Smooth muscle cell (in vitro differentiated cells): ENCODE measurements at regions not wholly inside any gene's neighbourhood (a gene's known extent, or its start where the extent isn't known, plus 50 kb on each side); places are given as distances from the start of the nearest gene placed in this dataset.
A peak's percentile ranks its signal among the peaks of the same experiment; 100 is the strongest.

Experiments used
- DNase-seq: peaks from one replicate; lab custom pipeline; 2025; ENCODE audit not compliant: unreplicated experiment; lab: John Stamatoyannopoulos, UW
- H2AFZ ChIP-seq: fragments of 200-600 bp; sonication (generic); 2 replicates; pipeline ENCODE4 v1.6.0; 2016; ENCODE audit warnings: antibody characterized with exemption, low read depth, mild to moderate bottlenecking
- H3F3A ChIP-seq: fragments of 200-600 bp; sonication (generic); 2 replicates; pipeline ENCODE4 v1.6.0; 2017; ENCODE audit warnings: antibody characterized with exemption, low read depth
- H3K27ac ChIP-seq: fragments of 200-600 bp; sonication (generic); 2 replicates; pipeline ENCODE4 v1.5.1; 2016; ENCODE audit warnings: low read depth, mild to moderate bottlenecking
- H3K27me3 ChIP-seq: fragments of 200-600 bp; sonication (generic); 2 replicates; pipeline ENCODE4 v1.6.1; 2016; ENCODE audit warnings: low read depth, mild to moderate bottlenecking
- H3K36me3 ChIP-seq: fragments of 200-600 bp; sonication (generic); 2 replicates; pipeline ENCODE4 v1.5.1; 2016; ENCODE audit warnings: low read depth
- H3K4me1 ChIP-seq: fragments of 200-600 bp; sonication (generic); 2 replicates; pipeline ENCODE4 v1.5.1; 2016; ENCODE audit warnings: low read depth
- H3K4me2 ChIP-seq: fragments of 200-600 bp; sonication (generic); 2 replicates; pipeline ENCODE4 v1.6.0; 2016; ENCODE audit warnings: mild to moderate bottlenecking
- H3K4me3 ChIP-seq: fragments of 200-600 bp; sonication (generic); 2 replicates; pipeline ENCODE4 v1.5.1; 2016; ENCODE audit warnings: mild to moderate bottlenecking
- H3K79me2 ChIP-seq: fragments of 200-600 bp; sonication (generic); 2 replicates; pipeline ENCODE4 v1.6.0; 2016; ENCODE audit warnings: low read depth, mild to moderate bottlenecking
- H3K9ac ChIP-seq: fragments of 200-600 bp; sonication (generic); 2 replicates; pipeline ENCODE4 v1.6.0; 2016; ENCODE audit warnings: low read depth
- H3K9me3 ChIP-seq: fragments of 200-600 bp; sonication (generic); replicated peaks from 2 replicates; pipeline ENCODE4 v1.5.1; 2016; ENCODE audit warnings: low read depth
- H4K20me1 ChIP-seq: fragments of 200-600 bp; sonication (generic); 2 replicates; pipeline ENCODE4 v1.6.0; 2016; ENCODE audit warnings: low read depth
- CTCF ChIP-seq: fragments of 200-600 bp; sonication (generic); IDR thresholded peaks from 2 replicates; pipeline ENCODE4 v1.5.1; 2017; ENCODE audit warnings: borderline replicate concordance, mild to moderate bottlenecking, antibody characterized with exemption; ENCODE audit not compliant: insufficient read depth, poor library complexity, severe bottlenecking
- WGBS: methylation state at CpG from one replicate; pipeline ENCODE4 v1.1.7; 2016; ENCODE audit warnings: low lambda C conversion rate; 5-methylcytosine and 5-hydroxymethylcytosine counted together

GRCh38 chr5:39624890-39625289, 200.1 kb upstream of the DAB2 start:
- H3K9ac ChIP-seq, result no peak overlapping the region
- no peak for DNase-seq

GRCh38 chr5:39624268-39624886, 199.6 kb upstream of the DAB2 start:
- no peak overlapping the region for H3K9ac ChIP-seq
- DNase-seq, result no peak
- no peaks in the 10 kb centered on the region for H4K20me1 ChIP-seq
- H3K27ac ChIP-seq, result peak overlapping the region; percentile 88
- no peaks in the 10 kb centered on the region for H3K27me3 ChIP-seq
- H3K79me2 ChIP-seq, result no peaks in the 10 kb centered on the region
- no peaks in the 10 kb centered on the region for H3K36me3 ChIP-seq
- H2AFZ ChIP-seq, result no peak overlapping the region
- no peaks in the 10 kb centered on the region for H3K9me3 ChIP-seq
- H3F3A ChIP-seq, result no peaks in the 10 kb centered on the region
- WGBS, result 63% methylated on average over 1 of the region's 1 CpG
- H3K4me3 ChIP-seq, result peak overlapping the region; percentile 5
- H3K4me2 ChIP-seq, result peak overlapping the region; percentile 14
- H3K4me1 ChIP-seq, result no peaks in the 10 kb centered on the region
- TF ChIP-seq CTCF, result no peak

More at GRCh38 chr5:39624890-39625289, 200.1 kb upstream of the DAB2 start:
- 74% methylated on average over 2 of the region's 2 CpGs for WGBS
- no peak overlapping the region for H2AFZ ChIP-seq
- H3K4me3 ChIP-seq, result peak overlapping the region; percentile 5
- no peaks in the 10 kb centered on the region for H3K4me1 ChIP-seq
- no peaks in the 10 kb centered on the region for H3K36me3 ChIP-seq
- no peak for TF ChIP-seq CTCF
- peak overlapping the region; percentile 14 for H3K4me2 ChIP-seq
- H4K20me1 ChIP-seq, result no peaks in the 10 kb centered on the region
- no peaks in the 10 kb centered on the region for H3F3A ChIP-seq
- no peaks in the 10 kb centered on the region for H3K79me2 ChIP-seq
- H3K9me3 ChIP-seq, result no peaks in the 10 kb centered on the region
- H3K27ac ChIP-seq, result peak overlapping the region; percentile 88
- H3K27me3 ChIP-seq, result no peaks in the 10 kb centered on the region

DNA sequence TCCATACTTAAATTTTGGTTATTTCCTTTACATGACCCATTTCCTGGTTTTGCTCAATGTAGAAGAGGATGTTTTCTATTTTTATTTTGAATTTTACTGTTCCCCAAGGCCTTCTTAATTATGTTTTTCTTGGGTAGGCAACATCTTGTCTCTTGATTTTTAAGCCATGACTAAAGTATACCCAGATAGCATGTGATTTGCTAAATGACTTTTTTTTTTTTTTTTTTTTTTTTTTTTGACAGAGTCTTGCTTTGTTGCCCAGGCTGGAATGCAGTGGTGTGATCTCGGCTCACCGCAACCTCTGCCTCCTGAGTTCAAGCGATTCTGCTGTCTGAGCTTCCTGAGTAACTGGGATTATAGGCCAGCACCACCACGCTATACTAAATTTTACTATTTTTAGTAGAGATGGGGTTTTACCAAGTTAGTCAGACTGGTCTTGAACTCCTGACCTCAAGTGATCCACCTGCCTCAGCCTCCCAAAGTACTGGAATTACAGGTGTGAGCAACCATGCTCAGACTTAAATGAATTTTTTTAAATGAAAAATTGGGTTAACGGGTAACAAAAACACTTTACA, 198.6 kb upstream of the DAB2 start:
- DNase-seq, result no peak
- H3K4me1 ChIP-seq, result no peaks in the 10 kb centered on the region
- no peak overlapping the region for H2AFZ ChIP-seq
- no peaks in the 10 kb centered on the region for H3K36me3 ChIP-seq
- 85% methylated on average over 5 of the region's 5 CpGs for WGBS
- no peaks in the 10 kb centered on the region for H3K9me3 ChIP-seq
- no peak overlapping the region for H3K4me3 ChIP-seq
- TF ChIP-seq CTCF, result no peak
- no peaks in the 10 kb centered on the region for H4K20me1 ChIP-seq
- H3K4me2 ChIP-seq, result no peak overlapping the region
- H3F3A ChIP-seq, result no peaks in the 10 kb centered on the region
- peak overlapping the region; percentile 88 for H3K27ac ChIP-seq
- no peaks in the 10 kb centered on the region for H3K79me2 ChIP-seq
- H3K27me3 ChIP-seq, result no peaks in the 10 kb centered on the region
- no peak overlapping the region for H3K9ac ChIP-seq

DNA sequence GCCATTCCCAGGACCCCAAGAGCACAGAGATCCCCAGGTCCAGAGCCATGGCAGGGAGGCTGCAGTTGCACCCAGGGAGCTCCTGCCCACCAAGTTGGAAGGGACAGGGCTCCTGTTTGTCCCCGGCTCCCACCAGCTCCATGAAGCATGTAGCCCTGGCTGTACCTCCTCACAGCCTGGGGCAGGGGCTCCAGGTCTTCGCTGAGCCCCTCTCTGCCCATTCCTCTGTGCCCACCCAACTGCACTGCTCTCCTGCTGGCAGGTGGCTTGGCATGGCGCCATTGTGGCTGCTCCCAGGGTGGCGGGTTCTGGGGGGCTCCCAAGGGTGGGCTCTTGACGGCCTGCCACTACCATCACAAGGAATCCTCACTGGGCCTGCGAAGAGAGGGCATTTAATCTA, 197.5 kb upstream of the DAB2 start:
- WGBS, result 92% methylated on average over 6 of the region's 6 CpGs
- no peak for TF ChIP-seq CTCF
- H3K79me2 ChIP-seq, result no peaks in the 10 kb centered on the region

More for the DNA sequence above, 197.5 kb upstream of the DAB2 start:
- H3K27ac ChIP-seq, result no peak overlapping the region
- H3K4me3 ChIP-seq, result no peak overlapping the region
- H3K9me3 ChIP-seq, result no peaks in the 10 kb centered on the region
- H2AFZ ChIP-seq, result no peak overlapping the region
- no peak for DNase-seq
- H3K27me3 ChIP-seq, result no peaks in the 10 kb centered on the region
- no peak overlapping the region for H3K4me2 ChIP-seq
- H3K4me1 ChIP-seq, result no peaks in the 10 kb centered on the region
- H3K36me3 ChIP-seq, result no peaks in the 10 kb centered on the region
- H3K9ac ChIP-seq, result no peak overlapping the region
- no peaks in the 10 kb centered on the region for H3F3A ChIP-seq
- H4K20me1 ChIP-seq, result no peaks in the 10 kb centered on the region
